ENCODE measurements at regions not wholly inside any gene's neighbourhood (a gene's known extent, or its start where the extent isn't known, plus 50 kb on each side); places are given as distances from the start of the nearest gene placed in this dataset.

GRCh38 chr3:99317201-99317600 lies 321.2 kb upstream of the COL8A1 start:
- TF ChIP-seq, protein P1, sequence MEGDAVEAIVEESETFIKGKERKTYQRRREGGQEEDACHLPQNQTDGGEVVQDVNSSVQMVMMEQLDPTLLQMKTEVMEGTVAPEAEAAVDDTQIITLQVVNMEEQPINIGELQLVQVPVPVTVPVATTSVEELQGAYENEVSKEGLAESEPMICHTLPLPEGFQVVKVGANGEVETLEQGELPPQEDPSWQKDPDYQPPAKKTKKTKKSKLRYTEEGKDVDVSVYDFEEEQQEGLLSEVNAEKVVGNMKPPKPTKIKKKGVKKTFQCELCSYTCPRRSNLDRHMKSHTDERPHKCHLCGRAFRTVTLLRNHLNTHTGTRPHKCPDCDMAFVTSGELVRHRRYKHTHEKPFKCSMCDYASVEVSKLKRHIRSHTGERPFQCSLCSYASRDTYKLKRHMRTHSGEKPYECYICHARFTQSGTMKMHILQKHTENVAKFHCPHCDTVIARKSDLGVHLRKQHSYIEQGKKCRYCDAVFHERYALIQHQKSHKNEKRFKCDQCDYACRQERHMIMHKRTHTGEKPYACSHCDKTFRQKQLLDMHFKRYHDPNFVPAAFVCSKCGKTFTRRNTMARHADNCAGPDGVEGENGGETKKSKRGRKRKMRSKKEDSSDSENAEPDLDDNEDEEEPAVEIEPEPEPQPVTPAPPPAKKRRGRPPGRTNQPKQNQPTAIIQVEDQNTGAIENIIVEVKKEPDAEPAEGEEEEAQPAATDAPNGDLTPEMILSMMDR (IDR thresholded peaks at IDR 0.05) = no peak
- TF ChIP-seq POLR2A (IDR thresholded peaks at IDR 0.05) = no peak

Measured in uterus (tissue), 2 donors.